Nephron (organoid): ENCODE measurements at regions not wholly inside any gene's neighbourhood (a gene's known extent, or its start where the extent isn't known, plus 50 kb on each side); places are given as distances from the start of the nearest gene placed in this dataset.
"Not testable (repeated sequence)": the region's sequence is repeated elsewhere in the genome, so short reads cannot be mapped to it uniquely, and the experiment has no call there.

Experiments
- H3K27ac Mint-ChIP-seq, 3 experiments: 2 replicates each; pipeline ENCODE4 v1.8.0; 2020; ENCODE audit warnings: mixed read lengths in 3 of 3, mild to moderate bottlenecking in 2 of 3, moderate library complexity in 1 of 3
- H3K27me3 Mint-ChIP-seq: 2 replicates; pipeline ENCODE4 v1.8.0; 2021; ENCODE audit warnings: low read depth, mild to moderate bottlenecking, moderate library complexity, mixed read lengths
- H3K36me3 Mint-ChIP-seq: 2 replicates; pipeline ENCODE4 v1.8.0; 2020; ENCODE audit warnings: low read depth, mixed read lengths
- H3K4me1 Mint-ChIP-seq: 2 replicates; pipeline ENCODE4 v1.8.0; 2020; ENCODE audit warnings: mixed read lengths
- H3K4me3 Mint-ChIP-seq, 3 experiments: 2 replicates each; pipeline ENCODE4 v1.8.0; 2020; ENCODE audit warnings: mild to moderate bottlenecking in 3 of 3, mixed read lengths in 3 of 3, moderate library complexity in 2 of 3
- H3K9me3 Mint-ChIP-seq: 2 replicates; pipeline ENCODE4 v1.8.0; 2020; ENCODE audit warnings: mixed read lengths
- TF ChIP-seq, protein P1 (sequence below), 3 experiments: fragments of 200-600 bp; sonication (generic); IDR thresholded peaks; one replicate each; pipeline ENCODE4 v1.5.0; 2021; ENCODE audit warnings: antibody characterized with exemption in 3 of 3; ENCODE audit not compliant: unreplicated experiment in 3 of 3

- no peak overlapping the region for H3K27ac Mint-ChIP-seq
- no peaks in the 10 kb centered on the region for H3K27me3 Mint-ChIP-seq
- no peaks in the 10 kb centered on the region for H3K9me3 Mint-ChIP-seq
- TF ChIP-seq, protein P1, sequence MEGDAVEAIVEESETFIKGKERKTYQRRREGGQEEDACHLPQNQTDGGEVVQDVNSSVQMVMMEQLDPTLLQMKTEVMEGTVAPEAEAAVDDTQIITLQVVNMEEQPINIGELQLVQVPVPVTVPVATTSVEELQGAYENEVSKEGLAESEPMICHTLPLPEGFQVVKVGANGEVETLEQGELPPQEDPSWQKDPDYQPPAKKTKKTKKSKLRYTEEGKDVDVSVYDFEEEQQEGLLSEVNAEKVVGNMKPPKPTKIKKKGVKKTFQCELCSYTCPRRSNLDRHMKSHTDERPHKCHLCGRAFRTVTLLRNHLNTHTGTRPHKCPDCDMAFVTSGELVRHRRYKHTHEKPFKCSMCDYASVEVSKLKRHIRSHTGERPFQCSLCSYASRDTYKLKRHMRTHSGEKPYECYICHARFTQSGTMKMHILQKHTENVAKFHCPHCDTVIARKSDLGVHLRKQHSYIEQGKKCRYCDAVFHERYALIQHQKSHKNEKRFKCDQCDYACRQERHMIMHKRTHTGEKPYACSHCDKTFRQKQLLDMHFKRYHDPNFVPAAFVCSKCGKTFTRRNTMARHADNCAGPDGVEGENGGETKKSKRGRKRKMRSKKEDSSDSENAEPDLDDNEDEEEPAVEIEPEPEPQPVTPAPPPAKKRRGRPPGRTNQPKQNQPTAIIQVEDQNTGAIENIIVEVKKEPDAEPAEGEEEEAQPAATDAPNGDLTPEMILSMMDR (IDR thresholded peaks at IDR 0.05; ENCODE audit: unreplicated experiment in 3 of 3), result no peak
- H3K4me1 Mint-ChIP-seq, result peaks cover 4% of the 10 kb centered on the region
- H3K36me3 Mint-ChIP-seq, result no peaks in the 10 kb centered on the region
- H3K4me3 Mint-ChIP-seq, result no peak overlapping the region
These were observed 2104.9 kb downstream of the PCDH9 start for GRCh38 chr13:65125236-65125635.

GRCh38 chr13:65112531-65112941 is 2117.6 kb downstream of the PCDH9 start:
- TF ChIP-seq, protein P1 (IDR thresholded peaks at IDR 0.05; ENCODE audit: unreplicated experiment in 3 of 3), result no peak
- no peak overlapping the region for H3K4me3 Mint-ChIP-seq

DNA sequence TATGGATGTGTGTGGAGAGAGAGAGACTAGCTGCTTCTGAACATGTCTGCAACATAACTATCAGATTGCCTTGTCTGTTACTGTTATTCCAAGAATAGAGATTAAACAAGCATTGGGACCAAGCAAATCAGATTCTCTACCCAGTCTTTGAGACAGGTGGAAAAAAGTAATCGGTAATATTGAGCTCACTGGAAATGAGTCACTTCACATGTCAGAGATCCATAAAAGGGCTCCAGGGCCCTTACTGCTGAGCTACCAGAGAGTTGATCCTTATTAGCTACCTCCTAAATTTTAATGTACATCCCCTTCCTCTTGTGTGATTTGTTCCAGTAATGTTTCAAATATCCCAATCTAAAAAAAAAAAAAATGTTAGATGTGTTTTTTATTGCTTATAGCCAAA is 2118.0 kb downstream of the PCDH9 start:
- H3K4me1 Mint-ChIP-seq, result no peaks in the 10 kb centered on the region

More at GRCh38 chr13:65112531-65112941, 2117.6 kb downstream of the PCDH9 start:
- Mint-ChIP-seq H3K9me3 (peaks cover 18% of the 10 kb centered on the region), H3K4me1 (no peaks in the 10 kb centered on the region), H3K36me3 (no peaks in the 10 kb centered on the region), H3K27ac (no peak overlapping the region), H3K27me3 (peaks cover 8% of the 10 kb centered on the region)

GRCh38 chr13:65111223-65111622 is 2118.9 kb downstream of the PCDH9 start:
- TF ChIP-seq, protein P1 (IDR thresholded peaks at IDR 0.05; ENCODE audit: unreplicated experiment in 3 of 3), result no peak
- no peak overlapping the region for H3K27ac Mint-ChIP-seq
- no peaks in the 10 kb centered on the region for H3K4me1 Mint-ChIP-seq
- H3K27me3 Mint-ChIP-seq, result peaks cover 8% of the 10 kb centered on the region
- H3K4me3 Mint-ChIP-seq, result no peak overlapping the region
- no peaks in the 10 kb centered on the region for H3K36me3 Mint-ChIP-seq
- H3K9me3 Mint-ChIP-seq, result peaks cover 29% of the 10 kb centered on the region

More for the DNA sequence above, 2118.0 kb downstream of the PCDH9 start:
- peaks cover 8% of the 10 kb centered on the region for H3K27me3 Mint-ChIP-seq
- no peaks in the 10 kb centered on the region for H3K36me3 Mint-ChIP-seq
- no peak overlapping the region for H3K27ac Mint-ChIP-seq
- TF ChIP-seq, protein P1 (IDR thresholded peaks at IDR 0.05; ENCODE audit: unreplicated experiment in 3 of 3), result no peak
- H3K4me3 Mint-ChIP-seq, result no peak overlapping the region
- peaks cover 20% of the 10 kb centered on the region for H3K9me3 Mint-ChIP-seq

DNA sequence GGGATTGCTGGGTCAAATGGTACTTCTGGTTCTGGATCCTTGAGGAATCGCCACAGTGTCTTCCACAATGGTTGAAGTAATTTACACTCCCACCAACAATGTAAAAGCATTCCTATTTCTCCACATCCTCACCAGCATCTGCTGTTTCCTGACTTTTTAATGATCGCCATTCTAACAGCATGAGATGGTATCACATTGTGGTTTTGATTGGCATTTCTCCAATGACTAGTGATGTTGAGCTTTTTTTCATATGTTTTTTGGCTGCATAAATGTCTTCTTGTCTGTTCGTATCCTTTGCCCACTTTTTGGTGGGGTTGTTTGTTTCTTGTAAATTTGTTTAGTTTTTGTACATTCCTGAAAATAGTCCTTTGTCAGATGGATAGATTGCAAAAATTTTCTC is 2125.7 kb downstream of the PCDH9 start:
- H3K27ac Mint-ChIP-seq, H3K4me3 Mint-ChIP-seq, H3K27me3 Mint-ChIP-seq, H3K36me3 Mint-ChIP-seq, H3K4me1 Mint-ChIP-seq: not testable (repeated sequence)
- H3K9me3 Mint-ChIP-seq, result peaks cover 34% of the 10 kb centered on the region

- Mint-ChIP-seq H3K4me1 (no peaks in the 10 kb centered on the region), H3K27ac (no peak overlapping the region), H3K36me3 (no peaks in the 10 kb centered on the region), H3K9me3 (peaks cover 24% of the 10 kb centered on the region), H3K4me3 (no peak overlapping the region), H3K27me3 (peaks cover 5% of the 10 kb centered on the region)
- TF ChIP-seq, protein P1 (IDR thresholded peaks at IDR 0.05; ENCODE audit: unreplicated experiment in 3 of 3), result no peak
These were observed 2126.8 kb downstream of the PCDH9 start for GRCh38 chr13:65103351-65103750.
